ENCODE measurements at regions not wholly inside any gene's neighbourhood (a gene's known extent, or its start where the extent isn't known, plus 50 kb on each side); places are given as distances from the start of the nearest gene placed in this dataset.

DNA sequence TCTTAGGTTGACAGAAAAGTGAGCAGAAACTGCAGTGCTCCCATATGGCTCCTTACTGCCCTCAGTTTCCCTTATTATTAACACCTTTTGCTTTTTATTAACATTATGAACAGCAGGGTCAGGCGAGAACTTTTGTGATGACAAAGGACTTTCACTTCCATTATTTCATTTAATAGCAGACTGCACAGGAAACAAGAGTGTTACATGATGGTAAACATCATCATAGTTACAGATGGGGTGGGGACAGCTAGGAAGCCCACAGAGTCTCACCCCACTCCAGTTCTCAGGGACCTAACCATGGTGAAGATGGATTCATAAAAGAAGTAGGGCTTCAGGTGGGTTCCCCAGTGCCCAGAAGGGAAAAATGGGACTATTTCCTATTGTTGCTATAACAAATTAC is 110.1 kb upstream of the PELI2 start:
- TF ChIP-seq ARNT (IDR thresholded peaks at IDR 0.05) (no peak), HDGF (IDR thresholded peaks at IDR 0.05; ENCODE audit: borderline replicate concordance) (no peak), BHLHE40 (IDR thresholded peaks at IDR 0.05; ENCODE audit: borderline replicate concordance) (no peak), ZNF384 (IDR thresholded peaks at IDR 0.05) (no peak), FOXM1 (IDR thresholded peaks at IDR 0.05; ENCODE audit: borderline replicate concordance) (no peak), LEF1 (IDR thresholded peaks at IDR 0.05; ENCODE audit: borderline replicate concordance) (no peak), CTBP1 (IDR thresholded peaks at IDR 0.05; ENCODE audit: borderline replicate concordance) (no peak), FOXA1 (IDR thresholded peaks at IDR 0.05) (no peak), SP1 (IDR thresholded peaks at IDR 0.05) (no peak), TARDBP (IDR thresholded peaks at IDR 0.05) (no peak), SUZ12 (IDR thresholded peaks at IDR 0.05) (no peak)
- TF ChIP-seq, protein P1, sequence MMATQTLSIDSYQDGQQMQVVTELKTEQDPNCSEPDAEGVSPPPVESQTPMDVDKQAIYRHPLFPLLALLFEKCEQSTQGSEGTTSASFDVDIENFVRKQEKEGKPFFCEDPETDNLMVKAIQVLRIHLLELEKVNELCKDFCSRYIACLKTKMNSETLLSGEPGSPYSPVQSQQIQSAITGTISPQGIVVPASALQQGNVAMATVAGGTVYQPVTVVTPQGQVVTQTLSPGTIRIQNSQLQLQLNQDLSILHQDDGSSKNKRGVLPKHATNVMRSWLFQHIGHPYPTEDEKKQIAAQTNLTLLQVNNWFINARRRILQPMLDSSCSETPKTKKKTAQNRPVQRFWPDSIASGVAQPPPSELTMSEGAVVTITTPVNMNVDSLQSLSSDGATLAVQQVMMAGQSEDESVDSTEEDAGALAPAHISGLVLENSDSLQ (IDR thresholded peaks at IDR 0.05), result no peak

Data from HEK293T (cell line).